ENCODE measurements at regions not wholly inside any gene's neighbourhood (a gene's known extent, or its start where the extent isn't known, plus 50 kb on each side); places are given as distances from the start of the nearest gene placed in this dataset.

DNA sequence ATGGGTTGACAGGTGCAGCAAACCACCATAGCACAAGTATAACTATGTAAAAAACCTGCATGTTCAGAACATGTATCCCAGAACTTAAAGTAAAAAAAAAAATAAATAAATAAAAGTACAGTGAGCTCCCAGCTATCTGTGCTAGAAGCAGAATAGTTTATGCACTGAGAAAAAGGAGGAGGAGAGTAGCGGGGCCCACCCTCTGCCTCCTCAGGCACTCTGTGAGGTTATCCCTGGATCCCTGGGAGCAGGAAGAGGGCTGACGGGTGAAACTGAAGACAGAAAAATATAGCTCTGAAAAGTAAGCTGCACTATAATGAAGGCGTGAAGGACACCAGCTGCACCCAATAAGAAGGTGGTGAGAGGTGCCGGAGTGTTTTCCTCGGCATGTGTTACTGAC lies 117.2 kb downstream of the SIPA1L2 start:
- no peak overlapping the region for H3K18ac ChIP-seq (ENCODE audit: insufficient read length, low read depth, low read length)
- peaks cover 2% of the 10 kb centered on the region; the same call in 1 of the 2 replicates for H3K4me1 ChIP-seq (ENCODE audit: insufficient read depth, low read length)
- WGBS (ENCODE audit: extremely low coverage, insufficient read length, low lambda C conversion rate): no CpG with 5 or more reads among the region's 5 CpGs
- no peaks in the 10 kb centered on the region for H3K79me1 ChIP-seq (ENCODE audit: insufficient read depth, low read depth, low read length, poor library complexity, severe bottlenecking)
- no peak overlapping the region for H3K4me3 Mint-ChIP-seq
- H3K36me3 Mint-ChIP-seq (ENCODE audit: insufficient read depth in 1 of 3, low read depth in 3 of 3): peaks cover 5 to 6% (median 6%) of the 10 kb centered on the region in 3 experiments; a peak in 3 of 7 replicates
- no peak overlapping the region for H4K91ac ChIP-seq (ENCODE audit: insufficient read length, low read depth, low read length)
- H2AFZ ChIP-seq (ENCODE audit: low read length): no peak overlapping the region
- no peaks in the 10 kb centered on the region for H4K20me1 ChIP-seq (ENCODE audit: control insufficient read depth, insufficient read depth, insufficient read length)
- H3K4me2 ChIP-seq (ENCODE audit: insufficient read depth, insufficient read length, low read length): no peak overlapping the region
- H2BK120ac ChIP-seq (ENCODE audit: low read depth, low read length, poor library complexity, severe bottlenecking): no peak overlapping the region
- no peaks in the 10 kb centered on the region for H3K9me3 ChIP-seq (ENCODE audit: control insufficient read depth, low read depth, low read length)
- H3T11ph ChIP-seq (ENCODE audit: low read length): no peak overlapping the region
- H3K27ac Mint-ChIP-seq: no peak overlapping the region
- TF ChIP-seq, protein P1, sequence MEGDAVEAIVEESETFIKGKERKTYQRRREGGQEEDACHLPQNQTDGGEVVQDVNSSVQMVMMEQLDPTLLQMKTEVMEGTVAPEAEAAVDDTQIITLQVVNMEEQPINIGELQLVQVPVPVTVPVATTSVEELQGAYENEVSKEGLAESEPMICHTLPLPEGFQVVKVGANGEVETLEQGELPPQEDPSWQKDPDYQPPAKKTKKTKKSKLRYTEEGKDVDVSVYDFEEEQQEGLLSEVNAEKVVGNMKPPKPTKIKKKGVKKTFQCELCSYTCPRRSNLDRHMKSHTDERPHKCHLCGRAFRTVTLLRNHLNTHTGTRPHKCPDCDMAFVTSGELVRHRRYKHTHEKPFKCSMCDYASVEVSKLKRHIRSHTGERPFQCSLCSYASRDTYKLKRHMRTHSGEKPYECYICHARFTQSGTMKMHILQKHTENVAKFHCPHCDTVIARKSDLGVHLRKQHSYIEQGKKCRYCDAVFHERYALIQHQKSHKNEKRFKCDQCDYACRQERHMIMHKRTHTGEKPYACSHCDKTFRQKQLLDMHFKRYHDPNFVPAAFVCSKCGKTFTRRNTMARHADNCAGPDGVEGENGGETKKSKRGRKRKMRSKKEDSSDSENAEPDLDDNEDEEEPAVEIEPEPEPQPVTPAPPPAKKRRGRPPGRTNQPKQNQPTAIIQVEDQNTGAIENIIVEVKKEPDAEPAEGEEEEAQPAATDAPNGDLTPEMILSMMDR (conservative IDR thresholded peaks at IDR 0.05): no peak
- H3K4me1 Mint-ChIP-seq: peaks cover 24 to 25% of the 10 kb centered on the region in 2 experiments
- no peaks in the 10 kb centered on the region for H3K23me2 ChIP-seq (ENCODE audit: insufficient read length, low read depth, low read length, poor library complexity, severe bottlenecking)
- no peak overlapping the region for H3K9ac ChIP-seq (ENCODE audit: extremely low read depth, insufficient read length, low read length)
- no peak overlapping the region for H3K56ac ChIP-seq (ENCODE audit: insufficient read length, low read depth, low read length)
- H3K27ac ChIP-seq (ENCODE audit: insufficient read length, low read depth, low read length): no peak overlapping the region
- H3K27me3 ChIP-seq (ENCODE audit: insufficient read depth, low read length): no peaks in the 10 kb centered on the region
- H2BK12ac ChIP-seq (ENCODE audit: insufficient read length, low read depth, low read length): no peak overlapping the region
- H4K5ac ChIP-seq (ENCODE audit: insufficient read length, low read depth, low read length): no peak overlapping the region
- DNase-seq: no peak
- H3K27me3 Mint-ChIP-seq (ENCODE audit: low read depth): no peaks in the 10 kb centered on the region
- H3K4ac ChIP-seq (ENCODE audit: low read depth, low read length): no peak overlapping the region
- no peak overlapping the region for H3K14ac ChIP-seq (ENCODE audit: insufficient read depth, low read length)
- no peak overlapping the region for H2BK20ac ChIP-seq (ENCODE audit: low read depth, low read length, poor library complexity, severe bottlenecking)
- no peak overlapping the region for H2BK5ac ChIP-seq (ENCODE audit: insufficient read length, low read length)
- H2BK15ac ChIP-seq (ENCODE audit: low read depth, low read length): no peak overlapping the region
- no peak overlapping the region for H3K23ac ChIP-seq (ENCODE audit: insufficient read length, low read depth, low read length)
- H3K79me2 ChIP-seq (ENCODE audit: insufficient read depth, low read length): no peaks in the 10 kb centered on the region
- no peak overlapping the region for H4K8ac ChIP-seq (replicated peaks; ENCODE audit: insufficient read length, low read depth, low read length)
- no peak overlapping the region for H2AK5ac ChIP-seq (ENCODE audit: insufficient read length, low read length)
- no peaks in the 10 kb centered on the region for H3K9me3 Mint-ChIP-seq
